ENCODE measurements at regions not wholly inside any gene's neighbourhood (a gene's known extent, or its start where the extent isn't known, plus 50 kb on each side); places are given as distances from the start of the nearest gene placed in this dataset.
A peak's percentile ranks its signal among the peaks of the same experiment; 100 is the strongest.

DNA sequence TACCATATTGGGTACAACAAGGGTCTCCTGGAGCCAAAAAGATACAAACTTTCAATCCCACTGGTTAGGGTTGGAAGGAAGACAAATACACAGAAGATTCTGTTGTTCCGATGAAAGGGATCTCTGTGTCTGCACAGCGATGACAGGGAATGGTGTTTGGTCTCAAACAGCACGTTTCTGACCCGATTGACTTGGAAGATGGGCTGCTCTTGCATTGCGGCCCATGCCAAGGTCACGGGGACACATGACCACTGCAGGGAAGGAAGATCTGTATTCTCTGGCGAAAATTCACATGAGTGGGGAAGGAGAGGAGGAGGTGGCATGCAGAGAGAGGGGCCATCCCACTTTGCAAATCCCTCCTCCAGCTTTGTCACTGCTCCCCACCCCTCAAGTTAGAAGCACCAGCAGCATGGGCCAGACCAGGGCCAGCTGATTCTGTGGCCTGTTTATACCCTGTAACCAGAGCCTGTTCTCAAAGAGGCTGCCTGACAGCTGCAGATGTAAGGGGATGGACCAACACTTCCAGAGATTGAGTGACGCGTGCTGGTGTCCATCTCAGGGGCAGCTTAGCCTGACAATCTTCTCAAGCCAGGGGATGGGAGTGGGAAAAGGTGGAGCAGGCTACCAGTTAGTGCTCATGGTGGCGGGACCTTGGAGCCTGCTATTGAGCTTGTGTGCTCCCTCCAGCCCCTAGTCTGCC is 57.2 kb downstream of the TNP1 start:
- H3K9me3 Mint-ChIP-seq (ENCODE audit: unreplicated experiment) = peaks cover 2% of the 10 kb centered on the region
- H3K27ac Mint-ChIP-seq (ENCODE audit: unreplicated experiment) = no peak overlapping the region
- H3K36me3 Mint-ChIP-seq (ENCODE audit: unreplicated experiment) = no peaks in the 10 kb centered on the region
- no peak overlapping the region for H3K4me3 Mint-ChIP-seq (ENCODE audit: unreplicated experiment)
- TF ChIP-seq, protein P1, sequence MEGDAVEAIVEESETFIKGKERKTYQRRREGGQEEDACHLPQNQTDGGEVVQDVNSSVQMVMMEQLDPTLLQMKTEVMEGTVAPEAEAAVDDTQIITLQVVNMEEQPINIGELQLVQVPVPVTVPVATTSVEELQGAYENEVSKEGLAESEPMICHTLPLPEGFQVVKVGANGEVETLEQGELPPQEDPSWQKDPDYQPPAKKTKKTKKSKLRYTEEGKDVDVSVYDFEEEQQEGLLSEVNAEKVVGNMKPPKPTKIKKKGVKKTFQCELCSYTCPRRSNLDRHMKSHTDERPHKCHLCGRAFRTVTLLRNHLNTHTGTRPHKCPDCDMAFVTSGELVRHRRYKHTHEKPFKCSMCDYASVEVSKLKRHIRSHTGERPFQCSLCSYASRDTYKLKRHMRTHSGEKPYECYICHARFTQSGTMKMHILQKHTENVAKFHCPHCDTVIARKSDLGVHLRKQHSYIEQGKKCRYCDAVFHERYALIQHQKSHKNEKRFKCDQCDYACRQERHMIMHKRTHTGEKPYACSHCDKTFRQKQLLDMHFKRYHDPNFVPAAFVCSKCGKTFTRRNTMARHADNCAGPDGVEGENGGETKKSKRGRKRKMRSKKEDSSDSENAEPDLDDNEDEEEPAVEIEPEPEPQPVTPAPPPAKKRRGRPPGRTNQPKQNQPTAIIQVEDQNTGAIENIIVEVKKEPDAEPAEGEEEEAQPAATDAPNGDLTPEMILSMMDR (IDR thresholded peaks at IDR 0.05; ENCODE audit: partially characterized antibody, unreplicated experiment) = no peak
- peaks cover 2% of the 10 kb centered on the region for H3K27me3 Mint-ChIP-seq (ENCODE audit: unreplicated experiment)
- DNase-seq = no peak
- H3K4me1 Mint-ChIP-seq (ENCODE audit: low read depth, unreplicated experiment) = no peaks in the 10 kb centered on the region

- Mint-ChIP-seq H3K27ac (ENCODE audit: unreplicated experiment) (no peak overlapping the region), H3K27me3 (ENCODE audit: unreplicated experiment) (peaks cover 2% of the 10 kb centered on the region), H3K4me3 (ENCODE audit: unreplicated experiment) (no peak overlapping the region), H3K4me1 (ENCODE audit: low read depth, unreplicated experiment) (peaks cover 4% of the 10 kb centered on the region), H3K36me3 (ENCODE audit: unreplicated experiment) (no peaks in the 10 kb centered on the region), H3K9me3 (ENCODE audit: unreplicated experiment) (peaks cover 2% of the 10 kb centered on the region)
- no peak for DNase-seq
- TF ChIP-seq, protein P1 (IDR thresholded peaks at IDR 0.05; ENCODE audit: partially characterized antibody, unreplicated experiment) = no peak
Observed at GRCh38 chr2:216800836-216801235, 59.0 kb downstream of the TNP1 start.

- no peak for DNase-seq
- H3K4me3 Mint-ChIP-seq (ENCODE audit: unreplicated experiment) = no peak overlapping the region
- no peak overlapping the region for H3K27ac Mint-ChIP-seq (ENCODE audit: unreplicated experiment)
- H3K27me3 Mint-ChIP-seq (ENCODE audit: unreplicated experiment) = peaks cover 2% of the 10 kb centered on the region
- H3K9me3 Mint-ChIP-seq (ENCODE audit: unreplicated experiment) = peaks cover 2% of the 10 kb centered on the region
- H3K36me3 Mint-ChIP-seq (ENCODE audit: unreplicated experiment) = no peaks in the 10 kb centered on the region
- TF ChIP-seq, protein P1 (IDR thresholded peaks at IDR 0.05; ENCODE audit: partially characterized antibody, unreplicated experiment) = no peak
- H3K4me1 Mint-ChIP-seq (ENCODE audit: low read depth, unreplicated experiment) = peaks cover 5% of the 10 kb centered on the region
Observed at GRCh38 chr2:216799873-216800431, 59.9 kb downstream of the TNP1 start.

DNA sequence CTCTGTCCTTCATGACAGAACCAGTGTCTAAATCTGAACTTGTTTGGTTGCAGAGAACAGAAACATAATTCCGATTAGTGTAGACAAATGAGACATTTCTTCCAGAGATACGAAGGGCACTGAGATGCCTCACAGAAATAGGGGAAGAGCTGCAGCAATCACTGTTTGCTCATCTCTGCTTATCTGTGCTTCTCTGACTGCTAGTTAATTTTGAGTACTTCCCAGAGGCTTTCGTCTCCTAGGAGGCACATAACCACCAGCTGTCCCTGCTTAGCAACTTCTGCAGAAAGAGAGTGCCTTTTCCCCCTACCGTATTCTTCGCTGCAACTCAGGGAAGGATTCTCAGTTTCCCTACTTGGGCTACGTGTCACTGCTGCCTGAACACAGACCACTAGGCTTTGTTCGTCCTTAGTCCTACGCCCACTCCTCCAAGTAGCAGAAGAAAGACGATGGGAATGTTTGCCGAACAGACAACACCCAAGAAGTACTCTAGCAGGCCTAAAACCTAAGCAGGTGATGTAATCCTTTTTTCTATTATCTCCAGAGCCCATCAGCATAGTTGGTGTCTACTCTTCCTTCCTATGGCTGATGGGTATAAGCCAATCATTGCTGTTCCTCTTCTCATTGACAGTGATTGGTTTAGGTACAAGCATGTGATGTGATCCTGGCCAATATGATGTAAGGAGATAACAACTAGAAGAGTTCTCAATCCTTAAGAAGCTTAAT is 63.6 kb downstream of the TNP1 start:
- no peak for DNase-seq
- no peak overlapping the region for H3K4me3 Mint-ChIP-seq (ENCODE audit: unreplicated experiment)
- peaks cover 9% of the 10 kb centered on the region for H3K9me3 Mint-ChIP-seq (ENCODE audit: unreplicated experiment)
- TF ChIP-seq, protein P1 (IDR thresholded peaks at IDR 0.05; ENCODE audit: partially characterized antibody, unreplicated experiment) = no peak
- peaks cover 21% of the 10 kb centered on the region for H3K4me1 Mint-ChIP-seq (ENCODE audit: low read depth, unreplicated experiment)
- peaks cover 2% of the 10 kb centered on the region for H3K27me3 Mint-ChIP-seq (ENCODE audit: unreplicated experiment)
- H3K27ac Mint-ChIP-seq (ENCODE audit: unreplicated experiment) = peak overlapping the region; percentile 24
- no peaks in the 10 kb centered on the region for H3K36me3 Mint-ChIP-seq (ENCODE audit: unreplicated experiment)

DNA sequence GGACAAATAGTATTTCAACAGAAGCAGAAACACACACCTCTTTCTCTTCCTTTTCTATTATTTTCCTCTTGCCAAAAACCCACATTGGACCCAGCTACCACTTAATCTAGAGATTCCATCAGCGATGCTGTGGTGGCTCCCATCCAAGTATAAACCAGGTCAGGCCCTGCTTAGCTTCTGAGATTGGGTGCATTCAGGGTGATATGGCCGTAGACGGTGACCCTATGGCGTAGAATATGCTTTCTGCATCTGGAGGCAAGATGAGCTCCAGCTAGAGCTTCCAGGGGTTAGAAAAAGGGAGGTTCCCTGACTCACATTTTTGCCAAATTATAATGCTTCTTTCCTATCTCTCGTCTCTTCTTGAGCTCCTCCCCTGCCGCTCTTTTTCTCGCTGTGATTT is 66.5 kb downstream of the TNP1 start:
- TF ChIP-seq, protein P1 (IDR thresholded peaks at IDR 0.05; ENCODE audit: partially characterized antibody, unreplicated experiment) = no peak
- peaks cover 21% of the 10 kb centered on the region for H3K4me1 Mint-ChIP-seq (ENCODE audit: low read depth, unreplicated experiment)
- no peak for DNase-seq
- no peaks in the 10 kb centered on the region for H3K36me3 Mint-ChIP-seq (ENCODE audit: unreplicated experiment)
- no peak overlapping the region for H3K4me3 Mint-ChIP-seq (ENCODE audit: unreplicated experiment)
- peaks cover 9% of the 10 kb centered on the region for H3K9me3 Mint-ChIP-seq (ENCODE audit: unreplicated experiment)
- no peak overlapping the region for H3K27ac Mint-ChIP-seq (ENCODE audit: unreplicated experiment)
- no peaks in the 10 kb centered on the region for H3K27me3 Mint-ChIP-seq (ENCODE audit: unreplicated experiment)

All from glutamatergic neuron (in vitro differentiated cells).